A673 (cell line): ENCODE measurements at regions not wholly inside any gene's neighbourhood (a gene's known extent, or its start where the extent isn't known, plus 50 kb on each side); places are given as distances from the start of the nearest gene placed in this dataset.

Source experiments
- CTCF ChIP-seq: fragments of 300-800, 200-600 bp; sonication (generic); conservative IDR thresholded peaks from 2 replicates; pipeline ENCODE4 v1.5.1; 2017; ENCODE audit warnings: low read depth, mild to moderate bottlenecking, antibody characterized with exemption, low read length, moderate library complexity, mixed read lengths
- EZH2 ChIP-seq: fragments of 200-600 bp; sonication (generic); IDR thresholded peaks from 2 replicates; pipeline ENCODE4 v1.6.1; 2017; ENCODE audit warnings: borderline replicate concordance, low read depth, mild to moderate bottlenecking, mixed read lengths, antibody characterized with exemption, low read length; ENCODE audit not compliant: poor library complexity, severe bottlenecking

GRCh38 chr4:93894995-93895394 is 66.4 kb downstream of the ATOH1 start:
- TF ChIP-seq EZH2 (no peak), CTCF (no peak)
